ENCODE measurements at regions not wholly inside any gene's neighbourhood (a gene's known extent, or its start where the extent isn't known, plus 50 kb on each side); places are given as distances from the start of the nearest gene placed in this dataset.

DNA sequence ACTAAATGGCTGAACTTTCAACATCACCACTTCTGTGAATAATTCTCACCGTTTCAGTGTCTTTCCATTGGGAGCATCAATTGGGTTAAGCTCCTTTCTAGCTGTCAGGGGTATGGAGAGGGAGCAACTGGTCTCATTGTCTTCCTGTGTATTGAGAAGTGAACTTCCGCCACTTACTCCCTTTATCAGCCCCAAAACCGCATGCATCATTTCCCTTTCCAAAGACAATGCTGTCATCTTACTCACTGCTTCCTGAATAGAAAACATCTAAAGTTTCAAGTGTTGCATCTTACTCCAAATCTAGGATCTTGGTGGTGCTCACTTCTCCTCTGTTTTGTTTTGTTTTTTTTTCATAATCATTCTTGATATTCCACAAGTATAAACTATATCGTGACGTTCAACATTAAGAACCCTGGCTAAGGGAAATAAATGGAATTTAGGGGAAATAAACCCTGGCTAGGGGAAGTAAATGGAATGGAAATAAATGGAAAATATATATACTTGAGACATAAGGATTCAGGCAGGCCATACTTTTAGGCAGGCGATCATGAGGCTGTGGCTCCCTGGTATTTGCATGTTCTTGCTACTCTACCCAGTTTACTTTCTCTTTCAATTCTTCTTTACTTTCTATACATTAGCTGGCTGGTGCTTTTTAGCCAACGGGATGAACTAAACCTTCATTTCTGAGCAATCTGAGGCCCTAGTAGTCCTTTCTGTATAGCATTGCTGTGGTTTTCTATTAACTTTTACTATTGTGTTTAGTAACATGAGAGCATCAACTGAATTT is 371.9 kb downstream of the BMPER start:
- ChIA-PET CTCF (no interaction called here), POLR2A (no interaction called here)
- Mint-ChIP-seq H3K9me3 (peaks cover 0 to 6% (median 0%) of the 10 kb centered on the region in 5 donors), H3K27me3 (no peaks in the 10 kb centered on the region), H3K27ac (no peak overlapping the region), H3K36me3 (no peaks in the 10 kb centered on the region), H3K4me1 (no peaks in the 10 kb centered on the region), H3K4me3 (no peak overlapping the region)
- no peak for DNase-seq
- no peaks in the 10 kb centered on the region for H3K4me1 ChIP-seq (ENCODE audit: insufficient read depth, low read length)
- H3K27me3 ChIP-seq (ENCODE audit: insufficient read depth, low read length, poor library complexity, severe bottlenecking) = no peaks in the 10 kb centered on the region
- no peak overlapping the region for H3K4me3 ChIP-seq (ENCODE audit: low read length)
- H3K9me3 ChIP-seq (ENCODE audit: low read length) = no peaks in the 10 kb centered on the region
- H3K27ac ChIP-seq (ENCODE audit: low read depth, low read length) = no peak overlapping the region
- H3K36me3 ChIP-seq (ENCODE audit: insufficient read depth, low read length) = no peaks in the 10 kb centered on the region

DNA sequence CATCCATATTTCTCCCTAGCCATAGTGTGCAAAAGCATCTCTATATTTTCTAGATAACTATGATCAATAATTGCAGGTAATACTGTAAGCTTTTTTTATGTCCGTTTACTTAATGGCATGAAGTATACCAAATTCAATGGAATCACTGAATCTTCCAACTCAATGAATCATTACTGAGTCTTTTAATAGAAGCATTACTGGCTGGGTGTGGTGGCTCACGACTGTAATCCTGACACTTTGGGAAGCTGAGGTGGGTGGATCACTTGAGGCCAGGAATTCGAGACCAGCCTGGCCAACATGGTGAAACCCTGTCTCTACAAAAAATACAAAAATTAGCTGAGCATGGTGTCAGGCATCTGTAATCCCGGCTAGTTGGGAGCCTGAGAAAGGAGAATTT is 372.5 kb downstream of the BMPER start:
- H3K36me3 Mint-ChIP-seq = no peaks in the 10 kb centered on the region
- Histone ChIP-seq H3K36me3 (ENCODE audit: insufficient read depth, low read length) (no peaks in the 10 kb centered on the region), H3K27ac (ENCODE audit: low read depth, low read length) (no peak overlapping the region), H3K4me3 (ENCODE audit: low read length) (no peak overlapping the region), H3K27me3 (ENCODE audit: insufficient read depth, low read length, poor library complexity, severe bottlenecking) (no peaks in the 10 kb centered on the region), H3K4me1 (ENCODE audit: insufficient read depth, low read length) (no peaks in the 10 kb centered on the region), H3K9me3 (ENCODE audit: low read length) (no peaks in the 10 kb centered on the region)
- H3K27me3 Mint-ChIP-seq = no peaks in the 10 kb centered on the region
- H3K27ac Mint-ChIP-seq = no peak overlapping the region
- no peaks in the 10 kb centered on the region for H3K4me1 Mint-ChIP-seq
- ChIA-PET CTCF (no interaction called here), POLR2A (no interaction called here)
- DNase-seq = no peak
- H3K9me3 Mint-ChIP-seq = peaks cover 0 to 11% (median 5%) of the 10 kb centered on the region in 5 donors
- no peak overlapping the region for H3K4me3 Mint-ChIP-seq

DNA sequence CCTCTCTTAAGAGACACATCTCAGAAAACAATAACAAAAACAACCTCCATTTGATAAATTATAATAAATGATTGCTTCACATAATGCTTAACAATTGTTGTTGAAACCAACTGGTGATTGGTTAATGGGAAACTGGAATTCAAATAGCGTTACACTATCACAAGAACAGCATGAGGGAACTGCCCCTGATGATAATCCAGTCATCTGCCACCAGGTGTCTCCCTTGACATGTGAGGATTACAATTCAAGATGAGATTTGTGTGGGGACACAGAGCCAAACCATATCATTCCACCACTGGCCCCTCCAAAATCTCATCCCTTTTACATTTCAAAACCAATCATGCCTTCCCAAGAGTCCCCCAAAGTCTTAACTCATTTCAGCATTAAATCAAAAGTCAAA is 375.9 kb downstream of the BMPER start:
- Histone ChIP-seq H3K9me3 (ENCODE audit: low read length) (no peaks in the 10 kb centered on the region), H3K27ac (ENCODE audit: low read depth, low read length) (no peak overlapping the region), H3K36me3 (ENCODE audit: insufficient read depth, low read length) (no peaks in the 10 kb centered on the region), H3K4me1 (ENCODE audit: insufficient read depth, low read length) (no peaks in the 10 kb centered on the region), H3K27me3 (ENCODE audit: insufficient read depth, low read length, poor library complexity, severe bottlenecking) (no peaks in the 10 kb centered on the region), H3K4me3 (ENCODE audit: low read length) (no peak overlapping the region)
- CTCF ChIA-PET = no interaction called here
- H3K36me3 Mint-ChIP-seq = no peaks in the 10 kb centered on the region
- POLR2A ChIA-PET = no interaction called here
- H3K4me1 Mint-ChIP-seq = no peaks in the 10 kb centered on the region
- H3K27me3 Mint-ChIP-seq = no peaks in the 10 kb centered on the region
- peaks cover 0 to 10% (median 8%) of the 10 kb centered on the region in 5 donors for H3K9me3 Mint-ChIP-seq
- no peak for DNase-seq
- H3K4me3 Mint-ChIP-seq = no peak overlapping the region
- no peak overlapping the region for H3K27ac Mint-ChIP-seq

DNA sequence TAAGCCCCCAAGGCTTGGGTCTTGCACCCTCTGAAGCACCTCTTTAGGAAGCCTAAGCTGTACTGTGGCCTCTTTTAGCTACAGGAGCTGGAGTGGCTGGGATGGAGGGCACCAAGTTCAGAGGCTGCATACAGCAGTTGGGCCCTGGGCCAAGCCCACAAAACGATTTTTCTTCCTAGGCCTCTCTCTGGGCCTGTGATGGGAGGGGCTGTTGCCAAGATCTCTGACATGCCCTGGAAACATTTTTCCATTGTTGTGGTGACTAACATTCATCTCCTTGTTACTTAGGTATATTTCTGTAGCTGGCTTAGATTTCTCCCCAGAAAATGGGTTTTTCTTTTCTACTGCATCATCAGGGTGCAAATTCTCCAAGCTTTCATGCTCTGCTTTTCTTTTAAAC is 375.7 kb upstream of the NPSR1 start:
- Mint-ChIP-seq H3K9me3 (peaks cover 2 to 11% (median 8%) of the 10 kb centered on the region in 5 donors), H3K27me3 (no peaks in the 10 kb centered on the region)
- CTCF ChIA-PET = no interaction called here

DNA sequence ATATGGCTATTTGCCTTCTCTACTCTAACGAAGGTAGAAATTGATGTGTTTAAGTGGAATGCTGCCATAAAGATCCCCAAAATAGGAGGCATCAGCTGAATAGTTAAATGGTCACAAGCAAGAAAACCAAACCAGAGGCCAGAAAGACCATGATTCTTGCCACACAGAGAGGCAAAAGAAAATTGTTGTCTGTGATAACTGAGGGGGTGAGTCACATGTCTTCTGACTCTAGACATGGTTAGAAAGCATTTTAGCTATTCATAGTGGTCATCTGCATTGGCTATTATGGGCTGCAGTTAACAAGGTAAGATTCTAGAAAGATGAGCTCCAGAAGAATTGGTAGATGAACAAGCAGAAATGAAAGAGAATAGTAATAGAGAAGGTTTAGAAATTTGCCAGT is 361.4 kb upstream of the NPSR1 start:
- H3K9me3 Mint-ChIP-seq = peaks cover 0 to 8% (median 2%) of the 10 kb centered on the region in 5 donors
- ChIA-PET CTCF (no interaction called here), POLR2A (no interaction called here)
- H3K27ac Mint-ChIP-seq = no peak overlapping the region
- H3K27me3 Mint-ChIP-seq = no peaks in the 10 kb centered on the region
- DNase-seq = no peak
- H3K4me1 ChIP-seq (ENCODE audit: insufficient read depth, low read length) = no peaks in the 10 kb centered on the region
- no peak overlapping the region for H3K4me3 Mint-ChIP-seq
- no peaks in the 10 kb centered on the region for H3K27me3 ChIP-seq (ENCODE audit: insufficient read depth, low read length, poor library complexity, severe bottlenecking)
- no peak overlapping the region for H3K4me3 ChIP-seq (ENCODE audit: low read length)
- H3K9me3 ChIP-seq (ENCODE audit: low read length) = no peaks in the 10 kb centered on the region
- no peaks in the 10 kb centered on the region for H3K36me3 Mint-ChIP-seq
- no peaks in the 10 kb centered on the region for H3K36me3 ChIP-seq (ENCODE audit: insufficient read depth, low read length)
- H3K27ac ChIP-seq (ENCODE audit: low read depth, low read length) = no peak overlapping the region
- no peaks in the 10 kb centered on the region for H3K4me1 Mint-ChIP-seq

More for the DNA sequence above, 375.7 kb upstream of the NPSR1 start:
- no peaks in the 10 kb centered on the region for H3K4me1 Mint-ChIP-seq
- no peak overlapping the region for H3K4me3 ChIP-seq (ENCODE audit: low read length)
- no peaks in the 10 kb centered on the region for H3K36me3 ChIP-seq (ENCODE audit: insufficient read depth, low read length)
- no peak overlapping the region for H3K27ac ChIP-seq (ENCODE audit: low read depth, low read length)
- H3K4me3 Mint-ChIP-seq = no peak overlapping the region
- H3K27ac Mint-ChIP-seq = no peak overlapping the region
- POLR2A ChIA-PET = no interaction called here
- DNase-seq = no peak
- no peaks in the 10 kb centered on the region for H3K27me3 ChIP-seq (ENCODE audit: insufficient read depth, low read length, poor library complexity, severe bottlenecking)
- no peaks in the 10 kb centered on the region for H3K36me3 Mint-ChIP-seq
- H3K9me3 ChIP-seq (ENCODE audit: low read length) = no peaks in the 10 kb centered on the region
- H3K4me1 ChIP-seq (ENCODE audit: insufficient read depth, low read length) = no peaks in the 10 kb centered on the region

DNA sequence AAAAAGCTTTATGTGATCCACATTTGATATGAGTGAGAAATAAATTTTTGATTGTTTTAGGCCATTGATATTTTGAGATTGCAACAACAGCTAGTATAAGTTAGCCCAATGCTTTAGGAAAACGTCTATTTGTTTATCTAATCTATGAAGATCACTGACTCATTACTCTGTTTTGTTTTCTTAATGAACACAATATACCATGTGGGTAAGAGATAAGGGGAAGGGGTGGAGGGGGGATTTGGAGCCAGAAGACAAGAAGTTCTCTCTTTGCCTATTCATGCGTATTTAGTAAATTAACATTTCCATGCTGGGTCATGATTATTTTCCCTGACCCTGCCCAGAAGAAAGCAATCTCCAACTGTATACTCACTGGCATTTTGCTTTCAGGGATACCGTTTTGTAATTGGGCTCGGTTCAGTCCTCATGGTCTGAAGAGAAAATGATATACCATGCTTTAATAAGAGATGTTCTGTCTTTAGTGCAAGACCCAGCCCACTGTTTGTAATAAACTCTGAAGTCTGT is 359.5 kb upstream of the NPSR1 start:
- no peak overlapping the region for H3K27ac ChIP-seq (ENCODE audit: low read depth, low read length)
- no peaks in the 10 kb centered on the region for H3K4me1 ChIP-seq (ENCODE audit: insufficient read depth, low read length)
- Mint-ChIP-seq H3K9me3 (peaks cover 0 to 5% (median 2%) of the 10 kb centered on the region in 5 donors), H3K4me1 (no peaks in the 10 kb centered on the region), H3K27me3 (no peaks in the 10 kb centered on the region), H3K4me3 (no peak overlapping the region), H3K36me3 (no peaks in the 10 kb centered on the region), H3K27ac (no peak overlapping the region)
- ChIA-PET POLR2A (no interaction called here), CTCF (no interaction called here)
- no peaks in the 10 kb centered on the region for H3K36me3 ChIP-seq (ENCODE audit: insufficient read depth, low read length)
- H3K9me3 ChIP-seq (ENCODE audit: low read length) = no peaks in the 10 kb centered on the region
- no peaks in the 10 kb centered on the region for H3K27me3 ChIP-seq (ENCODE audit: insufficient read depth, low read length, poor library complexity, severe bottlenecking)
- DNase-seq = no peak
- no peak overlapping the region for H3K4me3 ChIP-seq (ENCODE audit: low read length)

DNA sequence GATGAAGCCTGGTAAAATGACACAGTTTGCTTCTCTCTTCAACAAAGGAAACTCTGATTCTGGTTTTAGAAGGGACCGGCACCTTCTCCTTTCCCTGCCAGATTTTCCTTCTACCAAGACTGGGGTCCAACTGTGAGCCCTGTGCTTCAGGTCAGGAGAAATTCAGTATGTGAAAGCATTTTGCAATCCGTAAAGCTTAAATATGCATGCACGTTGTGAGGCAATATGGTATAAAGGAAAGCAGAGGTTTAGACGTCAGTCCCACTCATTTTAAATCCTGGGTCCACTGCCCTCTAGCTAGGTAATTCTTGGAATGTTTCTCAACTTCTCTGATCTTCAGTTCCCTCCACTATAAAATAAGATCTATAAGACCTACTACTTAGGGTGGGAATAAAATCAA is 359.0 kb upstream of the NPSR1 start:
- CTCF ChIA-PET = no interaction called here
- no peak overlapping the region for H3K4me3 ChIP-seq (ENCODE audit: low read length)
- H3K27ac ChIP-seq (ENCODE audit: low read depth, low read length) = no peak overlapping the region
- H3K4me1 ChIP-seq (ENCODE audit: insufficient read depth, low read length) = no peaks in the 10 kb centered on the region
- H3K27ac Mint-ChIP-seq = no peak overlapping the region
- H3K4me3 Mint-ChIP-seq = no peak overlapping the region
- no peaks in the 10 kb centered on the region for H3K27me3 ChIP-seq (ENCODE audit: insufficient read depth, low read length, poor library complexity, severe bottlenecking)
- no peaks in the 10 kb centered on the region for H3K27me3 Mint-ChIP-seq
- no peak for DNase-seq
- peaks cover 0 to 5% (median 2%) of the 10 kb centered on the region in 5 donors for H3K9me3 Mint-ChIP-seq
- no peaks in the 10 kb centered on the region for H3K36me3 ChIP-seq (ENCODE audit: insufficient read depth, low read length)
- H3K9me3 ChIP-seq (ENCODE audit: low read length) = no peaks in the 10 kb centered on the region
- H3K36me3 Mint-ChIP-seq = no peaks in the 10 kb centered on the region
- H3K4me1 Mint-ChIP-seq = no peaks in the 10 kb centered on the region
- POLR2A ChIA-PET = no interaction called here

DNA sequence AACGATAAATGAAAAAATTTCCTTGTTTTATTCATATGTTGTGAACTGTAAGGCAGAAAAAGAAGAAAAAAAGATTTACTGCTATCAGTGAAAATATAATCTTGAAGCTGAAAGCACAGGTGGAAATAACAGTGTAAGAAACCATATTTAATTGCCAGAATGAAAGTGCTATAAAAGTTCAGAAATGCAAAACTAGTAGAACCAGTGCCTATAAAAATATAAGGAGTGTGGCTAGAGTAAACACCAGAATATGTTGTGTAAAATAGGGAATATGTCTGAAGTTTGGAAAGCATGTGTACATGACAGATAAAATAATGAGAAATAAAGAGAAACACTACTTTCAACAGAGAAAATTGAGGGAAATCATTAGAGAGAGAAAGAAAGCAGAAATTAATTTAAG is 350.5 kb upstream of the NPSR1 start:
- Mint-ChIP-seq H3K27me3 (peaks cover 0 to 1% of the 10 kb centered on the region in 2 donors), H3K36me3 (peaks cover 0 to 1% (median 0%) of the 10 kb centered on the region in 3 donors), H3K27ac (no peak overlapping the region), H3K4me3 (no peak overlapping the region), H3K9me3 (peaks cover 0 to 12% (median 5%) of the 10 kb centered on the region in 5 donors), H3K4me1 (no peaks in the 10 kb centered on the region)
- H3K36me3 ChIP-seq (ENCODE audit: insufficient read depth, low read length) = no peaks in the 10 kb centered on the region
- no peak for DNase-seq
- ChIA-PET CTCF (no interaction called here), POLR2A (no interaction called here)
- H3K9me3 ChIP-seq (ENCODE audit: low read length) = no peaks in the 10 kb centered on the region
- H3K4me1 ChIP-seq (ENCODE audit: insufficient read depth, low read length) = no peaks in the 10 kb centered on the region
- no peak overlapping the region for H3K4me3 ChIP-seq (ENCODE audit: low read length)
- no peaks in the 10 kb centered on the region for H3K27me3 ChIP-seq (ENCODE audit: insufficient read depth, low read length, poor library complexity, severe bottlenecking)
- H3K27ac ChIP-seq (ENCODE audit: low read depth, low read length) = no peak overlapping the region
